HG02885 (cell line): ENCODE measurements at regions not wholly inside any gene's neighbourhood (a gene's known extent, or its start where the extent isn't known, plus 50 kb on each side); places are given as distances from the start of the nearest gene placed in this dataset.
A peak's percentile ranks its signal among the peaks of the same experiment; 100 is the strongest.

Experiments
- ATAC-seq: cut with Tn5 transposase; IDR thresholded peaks from one replicate; pipeline ENCODE4 v1.9.1; 2021; ENCODE audit warnings: mild to moderate bottlenecking; ENCODE audit not compliant: unreplicated experiment, poor library complexity

DNA sequence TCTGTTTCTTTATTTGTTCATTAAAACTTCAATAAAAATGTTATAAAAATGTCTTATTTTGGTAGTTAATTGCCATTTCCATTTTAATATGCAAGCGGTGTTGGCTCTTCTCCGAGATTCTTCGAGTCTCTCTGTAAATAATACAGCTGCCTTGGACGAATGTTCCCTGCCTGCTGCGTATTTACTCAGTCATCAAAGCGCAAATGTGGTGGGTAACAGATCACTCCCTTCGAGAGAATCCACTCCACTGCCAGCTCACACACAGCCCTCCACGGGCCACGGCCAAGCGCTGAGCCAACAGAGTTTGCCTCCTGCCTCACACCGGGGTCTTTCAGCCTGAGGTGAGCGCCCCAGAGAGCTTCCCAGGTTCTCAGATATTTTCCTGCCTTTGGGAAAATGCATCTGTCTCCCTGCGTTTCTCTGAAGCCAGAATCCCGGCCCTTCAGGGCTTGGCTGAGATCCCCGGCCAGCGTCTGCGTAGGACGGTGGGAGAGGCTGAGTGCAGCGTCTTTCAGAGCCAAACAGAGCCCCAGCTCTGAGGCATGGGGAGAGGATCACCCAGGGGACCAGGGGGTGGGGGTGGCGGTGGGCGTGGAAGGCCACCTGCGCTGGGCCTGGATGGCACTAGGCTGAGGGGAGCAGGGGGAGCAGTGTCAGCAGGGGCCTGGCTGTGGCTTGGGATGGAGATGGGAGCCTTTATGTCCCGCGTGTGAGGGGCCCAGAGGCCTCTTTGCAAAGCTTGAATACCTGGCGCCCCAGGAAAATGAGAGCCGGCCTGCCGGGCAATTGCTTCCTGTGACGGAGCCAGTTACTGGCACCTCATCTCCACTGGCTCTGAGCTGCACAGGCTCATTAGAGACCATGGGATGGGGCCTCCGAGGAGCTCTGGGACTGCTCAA, 248.7 kb downstream of the RBFOX3 start:
- no peak for ATAC-seq

DNA sequence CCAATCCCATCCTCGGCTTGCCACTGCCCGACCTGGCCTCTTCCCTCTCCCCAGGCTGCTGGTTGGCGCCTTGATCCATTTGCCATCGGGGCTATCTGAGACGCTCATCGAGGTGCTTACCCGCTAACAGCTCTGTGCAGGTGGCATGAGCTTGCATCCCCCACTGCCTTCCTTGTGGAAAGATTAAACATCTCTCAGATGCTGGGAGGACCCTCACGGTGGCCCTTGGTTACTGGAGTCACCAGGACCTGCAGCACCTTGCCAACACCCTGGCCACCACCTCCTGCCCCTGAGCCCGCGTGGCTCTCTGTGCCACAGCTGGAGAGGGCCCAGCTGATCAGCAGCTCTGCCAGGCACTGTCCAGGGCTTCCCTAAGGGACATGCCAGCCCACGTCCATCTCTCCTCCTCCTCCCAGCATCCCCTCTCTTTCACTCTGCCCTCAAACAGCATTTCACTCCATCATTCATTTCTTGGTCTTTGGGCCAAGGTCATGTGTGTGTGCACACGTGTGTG, 249.6 kb downstream of the RBFOX3 start:
- no peak for ATAC-seq

DNA sequence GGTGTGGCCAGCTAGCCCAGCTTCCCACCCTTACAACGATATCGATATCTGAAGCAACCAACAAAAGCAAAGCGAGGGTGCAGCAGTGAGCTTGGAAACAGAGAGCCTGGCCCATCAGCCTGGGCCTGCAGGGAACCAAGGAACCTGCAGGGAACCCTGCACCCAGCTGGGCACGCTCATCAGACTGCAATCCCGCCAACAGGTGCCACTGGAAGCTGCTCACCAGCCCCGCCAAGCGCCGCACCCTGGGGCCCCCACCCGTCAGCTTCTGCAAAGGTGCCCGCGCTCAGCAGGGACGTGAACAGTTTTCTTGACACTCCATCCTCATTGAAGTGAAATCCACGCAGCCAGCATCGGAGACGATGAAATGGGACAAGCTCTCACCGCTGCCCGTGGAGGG, 250.7 kb downstream of the RBFOX3 start:
- ATAC-seq: no peak

DNA sequence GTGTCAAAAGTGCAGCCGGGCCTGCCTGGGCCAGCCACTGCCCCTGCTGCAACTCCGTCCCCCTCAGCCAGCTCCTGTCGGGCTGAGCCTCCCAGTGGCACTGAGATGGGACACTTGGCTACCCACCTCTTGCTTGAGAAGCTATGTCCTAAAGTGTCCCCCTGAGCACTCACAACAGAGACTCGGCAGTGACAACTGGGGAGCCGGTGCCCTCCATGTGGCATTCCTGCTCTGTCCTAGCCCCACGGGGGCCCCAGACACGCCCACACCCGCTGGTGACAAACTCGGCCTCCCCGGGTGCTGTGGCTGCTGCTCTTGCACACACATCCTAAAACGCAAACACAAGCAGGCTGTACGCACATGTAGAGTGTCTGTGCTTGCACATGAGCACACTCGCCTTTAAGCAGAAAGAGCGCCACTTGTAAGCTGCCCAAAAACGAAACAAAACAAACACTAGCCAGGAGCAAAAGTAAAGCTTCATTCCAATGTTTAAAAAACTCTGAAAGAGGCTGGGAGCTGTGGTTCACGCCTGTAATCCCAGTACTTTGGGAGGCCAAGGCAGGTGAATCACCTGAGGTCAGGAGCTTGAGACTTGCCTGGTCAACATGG, 253.9 kb downstream of the RBFOX3 start:
- no peak for ATAC-seq

DNA sequence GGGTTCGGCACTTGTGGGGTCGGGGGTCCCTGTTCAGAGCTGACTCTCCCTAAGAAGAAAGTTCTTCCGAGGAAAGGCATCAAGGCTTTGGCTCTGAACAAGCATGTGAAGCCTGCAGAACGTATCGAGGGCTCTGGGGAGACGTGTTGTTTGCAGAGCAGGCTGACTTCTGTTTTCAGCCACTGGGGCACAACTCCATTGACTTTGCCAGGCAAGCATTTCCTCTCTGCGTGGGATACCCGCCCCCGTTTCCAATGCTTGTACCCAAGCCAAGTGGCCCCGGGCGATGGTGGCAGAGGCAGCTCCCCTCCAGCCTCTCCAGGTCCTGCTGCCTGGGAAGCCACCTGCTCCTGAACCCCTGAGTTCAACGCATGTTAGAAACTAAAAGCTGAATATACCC, 255.7 kb downstream of the RBFOX3 start:
- no peak for ATAC-seq

DNA sequence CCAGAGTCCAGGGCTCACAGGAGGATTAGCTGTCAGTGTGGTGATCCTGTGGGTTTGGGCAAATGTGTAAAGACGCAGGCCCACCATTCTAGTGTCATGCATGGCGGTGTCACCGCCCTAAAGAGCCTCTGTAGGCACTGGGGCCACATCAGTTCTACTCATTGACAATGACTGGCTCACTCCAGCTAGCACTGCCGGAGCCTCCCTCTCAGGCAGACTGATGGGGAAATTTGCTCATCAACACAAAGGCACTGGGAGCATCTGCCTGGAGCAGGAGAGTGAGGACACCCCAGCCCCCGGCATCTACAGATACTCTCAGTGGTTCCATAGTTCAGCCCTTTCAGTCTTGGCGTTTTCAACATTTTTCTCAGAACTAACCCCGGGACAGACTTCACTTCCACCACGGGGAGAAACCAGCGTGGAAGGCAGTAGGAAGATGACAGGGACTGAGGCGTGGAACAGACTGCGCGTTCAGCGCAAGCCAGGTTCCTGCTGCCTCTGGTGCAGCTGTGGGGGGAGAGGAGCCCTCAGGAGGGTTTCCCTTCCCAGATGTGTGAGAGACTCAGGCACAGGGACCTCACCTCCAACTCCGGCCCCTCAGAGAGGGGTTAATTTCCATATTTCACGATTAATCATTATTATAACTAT, 256.6 kb downstream of the RBFOX3 start:
- ATAC-seq: no peak

DNA sequence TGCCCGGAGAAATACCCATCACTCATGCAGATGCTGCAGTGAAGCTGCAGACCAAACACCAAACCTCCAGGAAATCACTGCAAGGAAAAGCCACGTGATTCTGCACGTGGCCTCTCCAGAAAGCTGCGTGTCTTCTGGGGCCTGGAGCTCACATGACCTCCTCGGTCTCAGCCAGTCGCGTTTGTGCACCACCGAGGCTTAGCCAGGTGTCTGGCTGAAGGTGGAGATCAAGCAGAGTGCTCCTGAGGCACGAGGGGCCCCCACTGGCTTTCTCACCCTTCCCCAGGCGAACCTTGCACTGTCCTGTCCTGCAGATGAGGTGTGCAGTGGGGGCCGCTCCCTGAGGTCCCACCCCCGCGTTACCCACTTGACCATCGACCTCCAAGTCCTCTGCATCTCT, 257.3 kb downstream of the RBFOX3 start:
- no peak for ATAC-seq

DNA sequence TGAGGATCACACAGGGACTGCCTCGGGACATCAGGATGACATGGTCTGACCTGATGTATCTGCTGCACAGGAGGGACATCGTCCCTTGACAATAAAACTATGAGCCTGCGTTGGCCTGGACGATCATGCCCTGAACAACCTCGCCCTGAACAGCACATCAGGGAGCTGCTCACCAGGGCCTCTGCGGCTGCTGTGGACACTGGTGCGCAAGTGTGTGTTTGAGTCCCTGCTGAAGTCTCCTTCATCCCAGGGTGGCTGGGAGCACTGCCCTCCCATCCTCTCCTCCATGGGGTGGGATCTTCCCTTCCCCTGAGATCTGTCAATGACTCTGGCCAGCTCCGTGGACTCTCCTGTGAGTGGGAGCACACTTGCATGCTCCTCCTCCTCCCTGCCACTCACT, 257.8 kb downstream of the RBFOX3 start:
- ATAC-seq: no peak

DNA sequence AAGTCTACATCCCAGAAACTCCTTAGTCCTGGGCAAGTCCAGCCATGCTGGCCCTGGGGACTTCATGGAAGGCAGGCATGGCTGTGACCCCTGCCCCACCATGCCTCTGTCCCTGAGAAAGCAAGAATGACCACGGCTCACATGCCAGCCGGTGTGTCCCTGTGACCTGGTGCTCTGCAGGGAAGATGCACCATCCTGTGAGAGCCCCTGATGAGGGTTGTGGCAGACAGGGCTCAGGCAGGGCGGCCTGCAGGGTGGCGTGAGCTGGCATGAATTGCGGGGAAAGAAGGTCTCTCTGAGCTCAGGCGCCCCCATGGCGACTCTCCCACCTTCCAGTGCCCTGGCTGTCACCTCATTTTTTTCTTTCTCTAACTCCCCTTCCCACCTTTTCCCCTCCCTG, 260.3 kb downstream of the RBFOX3 start:
- ATAC-seq: no peak

DNA sequence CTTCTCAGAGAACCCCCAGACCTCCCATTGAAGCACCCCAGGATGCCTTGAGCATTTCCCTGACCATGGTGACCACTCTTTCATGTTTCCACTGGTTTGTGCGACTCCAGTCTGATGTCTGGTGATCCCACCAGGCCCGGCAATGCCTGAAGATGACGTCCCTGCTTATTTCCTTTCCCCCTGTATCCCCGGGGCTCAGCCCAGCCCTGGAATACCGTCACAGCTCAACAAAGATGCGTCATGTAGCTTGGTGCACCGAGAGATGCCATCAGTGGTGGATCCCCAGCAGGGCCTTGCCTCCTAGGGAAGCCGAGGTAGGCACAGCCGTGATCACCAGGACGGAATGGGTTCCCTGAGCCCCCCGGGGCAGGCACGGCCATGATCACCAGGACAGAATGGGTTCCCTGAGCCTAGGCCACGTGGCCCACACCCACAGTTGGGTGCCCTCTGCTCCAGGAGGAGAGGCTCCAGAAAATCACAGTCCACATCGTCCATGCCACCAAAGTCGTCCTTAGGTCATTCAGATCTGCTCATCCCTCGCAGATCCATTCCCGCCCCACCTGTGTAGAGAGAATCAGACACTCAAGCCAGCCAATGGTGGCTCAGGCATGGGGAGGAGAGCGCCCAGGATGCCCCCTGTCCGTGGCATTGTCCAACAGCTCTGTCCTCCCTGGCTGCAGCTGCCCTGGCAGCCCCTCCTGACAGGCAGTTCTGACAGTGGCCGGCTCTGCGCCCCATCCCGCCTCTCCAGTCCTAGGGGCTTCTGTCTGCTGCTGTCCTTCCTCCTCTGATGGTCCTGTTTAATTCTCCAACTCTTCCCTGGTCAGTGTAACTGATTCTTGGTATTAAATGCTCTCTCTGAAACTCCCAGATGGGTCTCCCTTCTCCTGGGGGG, 261.1 kb downstream of the RBFOX3 start:
- ATAC-seq: no peak

DNA sequence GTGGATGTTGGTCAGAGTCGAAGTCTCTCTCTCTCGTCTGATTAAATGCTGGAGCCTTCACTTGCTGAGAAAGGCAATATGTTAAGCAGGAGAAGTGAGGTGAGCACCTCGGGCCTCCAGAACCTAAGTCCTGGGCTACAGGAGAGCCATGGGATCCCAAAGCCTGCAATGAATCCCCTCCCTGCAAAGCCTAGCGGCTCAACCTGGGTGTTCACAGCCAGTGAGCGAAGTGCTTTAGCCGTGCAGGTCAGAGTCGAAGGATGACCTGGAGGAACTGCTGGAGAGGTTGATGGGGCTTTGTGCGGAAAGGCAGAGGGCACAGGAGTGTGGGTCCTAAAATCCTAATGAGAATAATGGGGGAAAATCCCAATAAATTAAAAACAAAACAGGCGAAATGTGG, 267.8 kb downstream of the ENGASE start:
- no peak for ATAC-seq

DNA sequence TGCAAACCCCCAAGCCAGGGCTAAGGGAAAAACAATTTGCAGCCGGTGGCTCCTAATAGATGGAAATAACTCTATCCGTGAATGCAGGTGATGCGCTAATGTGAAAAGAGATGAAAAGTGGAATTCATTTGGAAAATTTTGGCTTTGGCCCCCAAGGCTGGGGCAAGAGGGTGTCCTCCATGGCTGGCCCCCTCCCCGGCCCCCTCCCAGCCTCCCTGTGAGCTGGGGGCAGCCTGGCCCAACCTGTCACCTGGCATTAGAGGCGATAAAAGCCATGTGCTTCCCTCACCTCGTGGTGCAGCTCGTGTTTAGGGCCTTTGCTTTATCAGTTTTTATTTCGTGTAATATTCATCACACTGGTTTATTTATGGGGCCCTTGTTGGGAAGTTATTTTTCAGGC, 267.2 kb downstream of the ENGASE start:
- ATAC-seq: no peak

DNA sequence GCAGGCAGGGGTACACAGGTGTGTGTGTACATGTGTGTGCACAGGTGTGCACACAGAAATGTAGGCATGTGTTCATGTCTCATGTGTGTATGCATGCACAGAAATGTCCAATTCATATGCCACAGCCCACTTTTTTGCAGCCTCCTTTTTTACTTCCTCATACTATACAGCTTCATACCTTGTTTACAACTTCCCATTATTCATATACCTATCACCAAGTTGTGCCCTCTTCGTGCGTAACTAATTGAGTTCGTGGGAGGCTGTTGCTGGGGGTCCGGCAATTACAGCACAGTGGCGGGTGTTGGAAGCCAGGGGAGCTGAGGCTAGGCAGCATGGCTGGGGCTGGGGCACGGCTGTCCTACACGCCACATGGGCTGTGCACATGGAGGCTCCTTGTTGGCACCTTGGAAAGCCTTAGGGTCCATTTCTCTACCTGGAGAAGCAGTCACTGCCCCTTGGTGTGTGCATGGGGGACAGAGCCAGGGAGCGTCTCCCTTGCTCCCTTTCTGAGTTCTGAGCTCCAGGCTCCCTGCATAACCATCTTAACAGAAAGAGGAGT, 266.7 kb downstream of the ENGASE start:
- no peak for ATAC-seq

DNA sequence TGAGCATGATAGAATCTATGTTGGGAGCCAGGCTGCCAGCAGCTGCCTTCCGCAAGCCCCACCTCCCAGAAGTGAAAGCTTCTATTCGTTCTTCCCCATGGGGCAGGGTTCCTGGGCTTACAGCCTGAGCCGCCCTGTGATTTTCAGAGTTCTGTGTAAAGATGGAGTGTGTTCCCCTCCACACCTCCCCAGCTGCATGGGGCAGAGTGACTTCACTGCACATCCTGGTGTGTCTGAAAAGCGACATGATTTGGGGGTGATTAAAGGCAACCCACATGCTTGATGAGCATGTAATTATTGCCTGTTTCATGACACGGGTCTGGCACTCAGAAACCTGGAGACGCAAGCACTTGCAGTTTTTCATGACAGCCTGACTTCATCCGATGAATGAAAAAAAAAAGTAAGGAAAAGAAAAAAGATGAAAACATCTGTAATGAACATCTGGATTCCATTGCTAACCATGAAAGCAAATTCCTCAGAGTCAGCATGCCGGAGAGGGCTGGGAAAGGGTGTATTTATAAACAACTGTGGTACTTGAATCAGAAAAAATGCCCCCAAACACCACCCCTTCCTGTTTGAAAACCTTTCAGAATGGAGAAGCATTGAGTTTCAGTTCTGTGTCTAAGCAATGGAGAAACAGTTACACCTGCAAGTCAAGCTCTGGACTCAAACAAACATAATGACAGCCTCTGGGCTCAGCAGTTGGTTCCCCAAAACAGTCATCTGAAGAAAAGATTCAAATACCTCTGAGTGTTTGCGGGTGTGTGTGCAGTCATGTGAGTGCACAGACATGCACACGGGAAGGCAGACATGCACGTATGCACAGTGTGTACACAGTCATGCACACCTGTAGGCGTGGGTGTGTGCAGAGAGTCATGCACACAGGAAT, 266.0 kb downstream of the ENGASE start:
- peak; percentile 79 for ATAC-seq

DNA sequence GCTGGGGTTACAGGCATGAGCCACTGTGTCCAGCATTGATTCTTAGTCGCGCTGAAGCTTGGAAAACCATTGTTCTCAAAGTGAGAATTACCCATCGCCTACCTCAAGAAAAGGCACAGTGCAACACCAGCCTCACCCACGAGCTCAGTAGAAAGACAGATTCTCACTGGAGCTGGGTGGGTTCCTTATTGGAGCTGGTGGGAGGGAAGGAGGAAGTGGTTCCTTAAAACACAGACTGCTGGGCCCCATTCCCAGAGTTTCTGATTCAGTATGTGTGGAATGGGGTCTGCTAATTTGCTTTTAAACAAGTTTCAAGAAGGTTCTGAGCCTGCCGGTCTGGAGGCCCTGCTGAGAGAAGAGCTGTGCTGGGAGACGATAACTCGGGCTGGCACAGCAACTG, 264.7 kb downstream of the ENGASE start:
- ATAC-seq: no peak

DNA sequence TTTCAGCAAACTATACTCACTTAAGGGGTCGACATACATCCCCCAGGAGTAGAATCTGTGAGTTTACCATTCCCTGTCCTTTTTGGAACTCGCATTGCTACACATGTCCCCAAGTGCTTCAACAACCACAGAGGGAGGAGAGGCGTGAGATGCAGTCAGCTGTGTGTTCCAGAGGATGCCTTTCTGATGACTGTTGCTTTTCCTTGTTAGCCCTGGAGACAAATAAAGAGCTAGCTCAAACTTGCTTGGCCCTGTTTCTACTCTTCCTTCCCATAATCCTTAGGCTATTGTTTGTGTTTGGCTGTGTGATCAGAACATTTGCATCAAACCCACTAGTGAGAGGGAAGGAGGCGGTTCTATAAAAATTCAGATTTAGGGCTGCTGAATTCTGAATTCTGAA, 264.0 kb downstream of the ENGASE start:
- ATAC-seq: no peak

DNA sequence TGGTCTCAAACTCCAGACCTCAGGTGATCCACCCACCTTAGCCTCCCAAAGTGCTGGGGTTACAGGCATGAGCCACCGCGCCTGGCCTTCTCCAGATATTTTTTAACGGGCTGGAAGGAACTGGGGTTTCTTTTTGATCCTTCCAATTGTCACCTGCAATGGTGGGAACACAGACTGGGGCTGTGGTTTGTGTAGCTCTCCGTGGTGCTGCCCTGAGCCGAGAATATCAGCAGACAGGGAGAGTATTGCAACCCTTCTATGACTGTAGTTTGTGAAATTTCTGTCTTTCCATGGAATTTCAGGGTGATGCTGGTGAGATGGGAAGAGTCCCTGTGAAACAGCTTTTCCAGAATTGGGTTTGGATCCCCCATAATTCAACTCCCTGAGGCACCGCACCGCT, 263.5 kb downstream of the ENGASE start:
- no peak for ATAC-seq

DNA sequence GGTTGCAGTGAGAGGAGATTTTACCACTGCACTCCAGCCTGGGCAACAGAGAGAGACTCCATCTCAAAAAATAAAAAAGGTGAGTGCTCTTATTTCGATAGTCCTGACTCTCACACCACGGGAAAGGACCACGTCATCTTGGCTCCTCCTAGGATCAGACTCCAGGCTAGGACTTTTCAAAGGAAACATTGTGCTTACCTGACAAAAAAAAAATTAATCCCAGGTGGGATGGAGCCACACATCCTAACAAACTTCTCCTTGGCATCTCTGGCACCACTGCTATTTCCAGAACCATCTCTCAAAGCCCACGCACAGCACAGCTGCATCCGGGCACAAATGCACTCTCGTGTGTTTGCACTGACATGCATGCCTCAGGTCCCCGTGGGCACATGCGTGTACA, 262.4 kb downstream of the ENGASE start:
- ATAC-seq: no peak

DNA sequence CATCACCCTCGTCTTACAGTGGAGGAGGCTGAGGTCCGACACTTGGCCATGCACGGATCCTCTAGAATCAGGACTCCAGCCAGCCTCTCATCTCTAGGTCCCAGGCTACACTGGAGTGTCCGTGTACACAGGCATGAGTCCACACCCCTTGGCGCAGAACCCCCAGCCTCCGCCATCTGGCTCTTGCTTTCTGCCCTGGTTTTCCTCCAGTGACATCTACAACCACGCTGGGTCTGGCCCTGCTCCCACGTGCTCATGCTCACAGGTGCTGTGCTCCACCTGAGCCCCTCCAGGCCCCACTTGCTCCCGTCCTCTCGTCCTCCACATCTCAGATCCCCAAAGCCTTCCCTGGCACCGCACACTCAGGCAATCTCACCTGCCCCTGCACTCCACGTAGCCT, 260.8 kb downstream of the ENGASE start:
- ATAC-seq: no peak
